K562 (cell line): ENCODE measurements at regions not wholly inside any gene's neighbourhood (a gene's known extent, or its start where the extent isn't known, plus 50 kb on each side); places are given as distances from the start of the nearest gene placed in this dataset.

Source experiments
- ATAC-seq: fragments of 200-7000 bp; cut with Tn5 transposase; 3 replicates; pipeline ENCODE4 v1.9.1; 2020; ENCODE audit warnings: moderate library complexity
- BruUV-seq: library from RNA; stranded (reverse); fragments of 400-500 nt; replicated peaks from 2 replicates; lab custom pipeline; 2021; lab: Mats Ljungman, UMichigan
- CTCF ChIA-PET: fragments of 300-600 bp; formaldehyde crosslinking; extraction: SDS; loops from one replicate; lab custom pipeline; 2021; ENCODE audit warnings: low intra/inter-chr PET ratio; lab: Yijun Ruan, JAX
- POLR2A ChIA-PET: fragments of 300-600, 350-650 bp; sonication (Branson Sonifier 250); formaldehyde crosslinking; extraction: SDS; loops from one replicate; lab custom pipeline; 2021; ENCODE audit warnings: antibody characterized with exemption, inconsistent platforms; lab: Yijun Ruan, JAX
- DNase-seq, 4 experiments: peaks; one replicate each; pipeline versions ENCODE4 v3.0.0 to v3.0.0-alpha.2; 2011 to 2018; ENCODE audit warnings: low spot score in 3 of 4, mixed read lengths in 3 of 4; ENCODE audit errors: extremely low read depth in 1 of 4
- FAIRE-seq: peaks from 2 replicates; lab custom pipeline; 2011; peaks lifted over from hg19 to GRCh38; lab: Jason Lieb, UNC
- H2AFZ ChIP-seq: 2 replicates; pipeline ENCODE4 v1.6.0; 2011; ENCODE audit warnings: low read depth, low read length, control low read depth, inconsistent platforms
- H3K27ac ChIP-seq: fragments of 200-600 bp; 3 replicates; pipeline ENCODE4 v1.8.0; 2011; ENCODE audit warnings: low read depth, mild to moderate bottlenecking, control low read depth, inconsistent platforms, low read length, moderate library complexity, mixed read lengths; ENCODE audit errors: extremely low read depth
- H3K27me3 ChIP-seq, 2 experiments: fragments of 300-600 bp in 1 of 2; 2 replicates in 1 of 2; 3 replicates in 1 of 2; pipeline versions ENCODE4 v1.6.0 to v1.8.0; 2011; ENCODE audit warnings: inconsistent platforms in 2 of 2, low read length in 2 of 2, mild to moderate bottlenecking in 1 of 2, mixed read lengths in 1 of 2, moderate library complexity in 1 of 2; ENCODE audit not compliant: control insufficient read depth in 2 of 2, insufficient read depth in 2 of 2
- H3K36me3 ChIP-seq: fragments of 300-600 bp; 3 replicates; pipeline ENCODE4 v1.8.0; 2011; ENCODE audit warnings: mild to moderate bottlenecking, low read length, inconsistent platforms; ENCODE audit not compliant: control insufficient read depth, insufficient read depth
- H3K4me1 ChIP-seq, 2 experiments: fragments of 200-600 bp in 1 of 2; replicated peaks in 1 of 2; 2 replicates in 1 of 2; 3 replicates in 1 of 2; pipeline versions ENCODE4 v1.5.1 to v1.8.0; 2011; ENCODE audit warnings: inconsistent platforms in 2 of 2, low read length in 2 of 2, mild to moderate bottlenecking in 1 of 2, mixed read lengths in 1 of 2, moderate library complexity in 1 of 2; ENCODE audit not compliant: control insufficient read depth in 2 of 2, insufficient read depth in 2 of 2
- H3K4me2 ChIP-seq: 2 replicates; pipeline ENCODE4 v1.6.1; 2011; ENCODE audit warnings: low read length, control low read depth, inconsistent platforms, mixed read lengths; ENCODE audit not compliant: insufficient read depth
- H3K4me3 ChIP-seq: fragments of 200-600 bp; sonication (generic), shearing (Covaris generic); 2 replicates; pipeline ENCODE4 v1.5.1; 2016; ENCODE audit warnings: control low read depth, inconsistent platforms
- H3K79me2 ChIP-seq: fragments of 200-600 bp; 3 replicates; pipeline ENCODE4 v1.8.0; 2011; ENCODE audit warnings: low read length, inconsistent platforms; ENCODE audit not compliant: control insufficient read depth, insufficient read depth
- H3K9ac ChIP-seq, 2 experiments: 2 replicates each; pipeline versions ENCODE4 v1.6.0 to v1.6.1; 2011; ENCODE audit warnings: low read depth in 2 of 2, low read length in 2 of 2, control low read depth in 1 of 2, inconsistent platforms in 1 of 2, mild to moderate bottlenecking in 1 of 2, mixed read lengths in 1 of 2; ENCODE audit not compliant: insufficient read depth in 1 of 2
- H3K9me1 ChIP-seq: one replicate; pipeline ENCODE4 v1.6.0; 2011; ENCODE audit warnings: inconsistent platforms, mild to moderate bottlenecking, low read length, moderate library complexity; ENCODE audit not compliant: control insufficient read depth, insufficient read depth
- H3K9me3 ChIP-seq: replicated peaks from 2 replicates; pipeline ENCODE4 v1.5.1; 2011; ENCODE audit warnings: low read depth, low read length, inconsistent platforms; ENCODE audit not compliant: control insufficient read depth, insufficient read depth
- H4K20me1 ChIP-seq: replicated peaks from 2 replicates; pipeline ENCODE4 v1.6.1; 2011; ENCODE audit warnings: low read length, inconsistent platforms, mixed read lengths; ENCODE audit not compliant: control insufficient read depth, insufficient read depth
- LEF1 ChIP-seq: fragments of 450-650 bp; IDR thresholded peaks from 2 replicates; pipeline ENCODE4 v1.6.1; 2016; ENCODE audit warnings: mild to moderate bottlenecking
- TBP ChIP-seq: optimal IDR thresholded peaks from 2 replicates; pipeline ENCODE3; 2011; ENCODE audit warnings: low read depth, low read length, improper control_type of control experiment
- ZNF583 ChIP-seq: fragments of 250-450 bp; sonication (Bioruptor Pico); IDR thresholded peaks from 2 replicates; pipeline ENCODE4 v1.4.0; 2020
- ZNF695 ChIP-seq: fragments of 450-650 bp; formaldehyde crosslinking; IDR thresholded peaks from 2 replicates; pipeline ENCODE4 v1.4.0; 2020; ENCODE audit warnings: mild to moderate bottlenecking, moderate library complexity
- WGBS: fragments of 100-300 bp; shearing (Covaris generic); methylation state at CpG from one replicate; pipeline ENCODE4 v1.1.6; 2016; ENCODE audit warnings: low coverage, mixed read lengths; ENCODE audit not compliant: insufficient coverage; ENCODE audit errors: missing lambda C conversion rate; 5-methylcytosine and 5-hydroxymethylcytosine counted together
- in situ Hi-C: fragments of 300-500 bp; cut with MboI; formaldehyde crosslinking; loops from 4 replicates; pipeline ENCODE4 v1.15.0; 2018; ENCODE audit warnings: inconsistent platforms, mixed read lengths
- intact Hi-C: fragments of 100-400 bp; cut with micrococcal nuclease; formaldehyde crosslinking; loops from 2 replicates; pipeline ENCODE4 v1.14.2; 2022

- H3K9me3 ChIP-seq: no peaks in the 10 kb centered on the region
- no peaks in the 10 kb centered on the region for H3K79me2 ChIP-seq
- intact Hi-C loops: no loop called here
- WGBS: 2% methylated on average over 7 of the region's 7 CpGs
- no peak for TF ChIP-seq LEF1
- TF ChIP-seq ZNF583 (CRISPR knock-in tag): no peak
- TF ChIP-seq TBP: no peak
- TF ChIP-seq, all 486 proteins: peak for 0
- H3K9me1 ChIP-seq: no peaks in the 10 kb centered on the region
- FAIRE-seq: no peak
- ChIA-PET CTCF (no interaction called here), POLR2A (no interaction called here)
- DNase-seq: no peak
- H3K4me3 ChIP-seq: no peak overlapping the region
- no peak overlapping the region for H3K27ac ChIP-seq
- no peak for ATAC-seq
- in situ Hi-C loops: no loop called here
- no TSS peak for BruUV-seq
- H3K9ac ChIP-seq: no peak overlapping the region
- H2AFZ ChIP-seq: no peak overlapping the region
- H3K4me1 ChIP-seq: no peaks in the 10 kb centered on the region
- H4K20me1 ChIP-seq: no peaks in the 10 kb centered on the region
- H3K4me2 ChIP-seq: no peak overlapping the region
- no peaks in the 10 kb centered on the region for H3K27me3 ChIP-seq
- H3K36me3 ChIP-seq: no peaks in the 10 kb centered on the region
These were observed 90.4 kb upstream of the VEGFC start for GRCh38 chr4:176883108-176883550.

GRCh38 chr4:176883681-176884418 lies 91.1 kb upstream of the VEGFC start:
- no peak for ATAC-seq
- H3K27ac ChIP-seq: no peak overlapping the region
- H3K9ac ChIP-seq: no peak overlapping the region

More at GRCh38 chr4:176883681-176884418, 91.1 kb upstream of the VEGFC start:
- no peaks in the 10 kb centered on the region for H3K36me3 ChIP-seq
- no peak overlapping the region for H3K4me2 ChIP-seq
- no peak overlapping the region for H3K4me3 ChIP-seq
- ChIA-PET CTCF (interaction anchor here (0.6 kb wide), 1 partner anchor 231 kb away, joined by 3 read pairs; no protein-coding TSS in a partner anchor), POLR2A (no interaction called here)
- WGBS: 4% methylated on average over 6 of the region's 6 CpGs
- H2AFZ ChIP-seq: no peak overlapping the region
- intact Hi-C loops: no loop called here
- H3K27me3 ChIP-seq: no peaks in the 10 kb centered on the region
- TF ChIP-seq ZNF695 (CRISPR knock-in tag): no peak
- FAIRE-seq: no peak
- no peaks in the 10 kb centered on the region for H3K9me1 ChIP-seq
- BruUV-seq: no TSS peak
- H3K79me2 ChIP-seq: no peaks in the 10 kb centered on the region
- DNase-seq: no peak
- H4K20me1 ChIP-seq: no peaks in the 10 kb centered on the region
- in situ Hi-C loops: no loop called here
- no peaks in the 10 kb centered on the region for H3K9me3 ChIP-seq
- H3K4me1 ChIP-seq: no peaks in the 10 kb centered on the region
